ENCODE measurements at regions not wholly inside any gene's neighbourhood (a gene's known extent, or its start where the extent isn't known, plus 50 kb on each side); places are given as distances from the start of the nearest gene placed in this dataset.
A peak's percentile ranks its signal among the peaks of the same experiment; 100 is the strongest.
"Not testable (repeated sequence)": the region's sequence is repeated elsewhere in the genome, so short reads cannot be mapped to it uniquely, and the experiment has no call there.

- no peak overlapping the region for H3K4me3 ChIP-seq
- no peaks in the 10 kb centered on the region for H3K4me1 ChIP-seq (replicated peaks)
- no peaks in the 10 kb centered on the region for H3K27me3 ChIP-seq (replicated peaks)
- no peaks in the 10 kb centered on the region for H3K9me3 ChIP-seq (replicated peaks)
- no peaks in the 10 kb centered on the region for H3K36me3 ChIP-seq
- H3K27ac ChIP-seq = no peak overlapping the region
- peak in 1 of 2 experiments; percentile 43 for DNase-seq (ENCODE audit: low read depth in 1 of 2, low spot score in 2 of 2)
These were observed 151.3 kb upstream of the TTC29 start for GRCh38 chr4:147096667-147097604.

- Histone ChIP-seq H3K27ac (no peak overlapping the region), H3K4me3 (no peak overlapping the region), H3K27me3 (replicated peaks) (no peaks in the 10 kb centered on the region), H3K36me3 (no peaks in the 10 kb centered on the region), H3K9me3 (replicated peaks) (no peaks in the 10 kb centered on the region), H3K4me1 (replicated peaks) (peaks cover 6% of the 10 kb centered on the region)
- DNase-seq (ENCODE audit: low read depth in 1 of 2, low spot score in 2 of 2) = no peak
These were observed 156.0 kb upstream of the TTC29 start for GRCh38 chr4:147101678-147102077.

GRCh38 chr4:147102596-147102995, 156.9 kb upstream of the TTC29 start:
- Histone ChIP-seq H3K36me3 (no peaks in the 10 kb centered on the region), H3K9me3 (replicated peaks) (no peaks in the 10 kb centered on the region), H3K27ac (no peak overlapping the region), H3K4me1 (replicated peaks) (peaks cover 6% of the 10 kb centered on the region), H3K4me3 (no peak overlapping the region), H3K27me3 (replicated peaks) (no peaks in the 10 kb centered on the region)
- DNase-seq (ENCODE audit: low read depth in 1 of 2, low spot score in 2 of 2) = no peak

- no peaks in the 10 kb centered on the region for H3K27me3 ChIP-seq (replicated peaks)
- H3K27ac ChIP-seq = no peak overlapping the region; the same call in 1 of the 2 replicates
- no peak overlapping the region for H3K4me3 ChIP-seq
- DNase-seq (ENCODE audit: low read depth in 1 of 2, low spot score in 2 of 2) = peak; percentile 35 to 68
- no peaks in the 10 kb centered on the region for H3K9me3 ChIP-seq (replicated peaks)
- H3K4me1 ChIP-seq (replicated peaks) = peaks cover 6% of the 10 kb centered on the region
- no peaks in the 10 kb centered on the region for H3K36me3 ChIP-seq
These were observed 157.8 kb upstream of the TTC29 start for GRCh38 chr4:147103403-147103946.

- Histone ChIP-seq H3K9me3 (replicated peaks) (no peaks in the 10 kb centered on the region), H3K36me3 (no peaks in the 10 kb centered on the region), H3K4me3 (no peak overlapping the region), H3K4me1 (replicated peaks) (peaks cover 6% of the 10 kb centered on the region), H3K27me3 (replicated peaks) (no peaks in the 10 kb centered on the region), H3K27ac (no peak overlapping the region)
- DNase-seq (ENCODE audit: low read depth in 1 of 2, low spot score in 2 of 2) = no peak
These were observed 159.1 kb upstream of the TTC29 start for GRCh38 chr4:147104768-147105167.

GRCh38 chr4:147108409-147108808, 162.7 kb upstream of the TTC29 start:
- H3K36me3 ChIP-seq = no peaks in the 10 kb centered on the region
- no peak for DNase-seq (ENCODE audit: low read depth in 1 of 2, low spot score in 2 of 2)

GRCh38 chr4:147109800-147110199, 164.1 kb upstream of the TTC29 start:
- H3K9me3 ChIP-seq (replicated peaks) = no peaks in the 10 kb centered on the region
- H3K27ac ChIP-seq = no peak overlapping the region
- no peaks in the 10 kb centered on the region for H3K27me3 ChIP-seq (replicated peaks)

More at GRCh38 chr4:147108409-147108808, 162.7 kb upstream of the TTC29 start:
- Histone ChIP-seq H3K4me1 (replicated peaks) (peaks cover 3% of the 10 kb centered on the region), H3K4me3 (no peak overlapping the region), H3K27ac (no peak overlapping the region), H3K9me3 (replicated peaks) (no peaks in the 10 kb centered on the region), H3K27me3 (replicated peaks) (no peaks in the 10 kb centered on the region)

GRCh38 chr4:147110473-147111367, 165.1 kb upstream of the TTC29 start:
- Histone ChIP-seq H3K9me3 (replicated peaks) (no peaks in the 10 kb centered on the region), H3K27me3 (replicated peaks) (no peaks in the 10 kb centered on the region), H3K27ac (no peak overlapping the region), H3K4me3 (no peak overlapping the region), H3K36me3 (no peaks in the 10 kb centered on the region), H3K4me1 (replicated peaks) (no peaks in the 10 kb centered on the region)
- DNase-seq (ENCODE audit: low read depth in 1 of 2, low spot score in 2 of 2) = no peak

More at GRCh38 chr4:147109800-147110199, 164.1 kb upstream of the TTC29 start:
- no peaks in the 10 kb centered on the region for H3K36me3 ChIP-seq
- H3K4me3 ChIP-seq = no peak overlapping the region
- no peak for DNase-seq (ENCODE audit: low read depth in 1 of 2, low spot score in 2 of 2)
- no peaks in the 10 kb centered on the region for H3K4me1 ChIP-seq (replicated peaks)

- not testable (repeated sequence) for H3K9me3 ChIP-seq (replicated peaks); H3K4me1 ChIP-seq (replicated peaks); DNase-seq (ENCODE audit: low read depth in 1 of 2, low spot score in 2 of 2)
These were observed 166.5 kb upstream of the TTC29 start for GRCh38 chr4:147112196-147112595.

GRCh38 chr4:147117431-147117830, 171.8 kb upstream of the TTC29 start:
- Histone ChIP-seq H3K36me3 (no peaks in the 10 kb centered on the region), H3K9me3 (replicated peaks) (no peaks in the 10 kb centered on the region), H3K4me1 (replicated peaks) (no peaks in the 10 kb centered on the region), H3K27ac (no peak overlapping the region), H3K27me3 (replicated peaks) (no peaks in the 10 kb centered on the region), H3K4me3 (no peak overlapping the region)
- DNase-seq (ENCODE audit: low read depth in 1 of 2, low spot score in 2 of 2) = no peak

More at GRCh38 chr4:147112196-147112595, 166.5 kb upstream of the TTC29 start:
- not testable (repeated sequence) for H3K4me3 ChIP-seq; H3K36me3 ChIP-seq; H3K27me3 ChIP-seq (replicated peaks); H3K27ac ChIP-seq

GRCh38 chr4:147118528-147118927, 172.9 kb upstream of the TTC29 start:
- DNase-seq (ENCODE audit: low read depth in 1 of 2, low spot score in 2 of 2) = no peak
- no peak overlapping the region for H3K27ac ChIP-seq
- no peaks in the 10 kb centered on the region for H3K9me3 ChIP-seq (replicated peaks)
- no peaks in the 10 kb centered on the region for H3K27me3 ChIP-seq (replicated peaks)
- no peaks in the 10 kb centered on the region for H3K36me3 ChIP-seq
- H3K4me1 ChIP-seq (replicated peaks) = peaks cover 8% of the 10 kb centered on the region
- H3K4me3 ChIP-seq = no peak overlapping the region

GRCh38 chr4:147122685-147123084, 177.0 kb upstream of the TTC29 start:
- H3K9me3 ChIP-seq (replicated peaks) = no peaks in the 10 kb centered on the region
- H3K27ac ChIP-seq = no peak overlapping the region
- H3K4me3 ChIP-seq = no peak overlapping the region
- H3K4me1 ChIP-seq (replicated peaks) = peaks cover 12% of the 10 kb centered on the region
- DNase-seq (ENCODE audit: low read depth in 1 of 2, low spot score in 2 of 2) = peak in 1 of 2 experiments; percentile 12
- no peaks in the 10 kb centered on the region for H3K36me3 ChIP-seq
- H3K27me3 ChIP-seq (replicated peaks) = no peaks in the 10 kb centered on the region

- Histone ChIP-seq H3K27ac (no peak overlapping the region), H3K36me3 (no peaks in the 10 kb centered on the region), H3K4me3 (no peak overlapping the region), H3K27me3 (replicated peaks) (no peaks in the 10 kb centered on the region), H3K9me3 (replicated peaks) (no peaks in the 10 kb centered on the region), H3K4me1 (replicated peaks) (peaks cover 12% of the 10 kb centered on the region)
- DNase-seq (ENCODE audit: low read depth in 1 of 2, low spot score in 2 of 2) = peak in 1 of 2 experiments; percentile 20
These were observed 177.5 kb upstream of the TTC29 start for GRCh38 chr4:147123146-147123545.
